ENCODE measurements at regions not wholly inside any gene's neighbourhood (a gene's known extent, or its start where the extent isn't known, plus 50 kb on each side); places are given as distances from the start of the nearest gene placed in this dataset.

GRCh38 chr18:38635709-38636430 is 1070.3 kb upstream of the CELF4 start:
- TF ChIP-seq CTCF (IDR thresholded peaks at IDR 0.05; ENCODE audit: low read depth, low read length, poor library complexity, severe bottlenecking), result no peak
- TF ChIP-seq EZH2phosphoT487 (IDR thresholded peaks at IDR 0.05; ENCODE audit: borderline replicate concordance, low read length), result no peak
- H3F3A ChIP-seq (ENCODE audit: control insufficient read depth, insufficient read depth), result no peaks in the 10 kb centered on the region
- no peaks in the 10 kb centered on the region for H3K36me3 ChIP-seq (ENCODE audit: control insufficient read depth, low read length)
- no peaks in the 10 kb centered on the region for H3K4me1 ChIP-seq (ENCODE audit: control insufficient read depth, low read length)
- H3K27ac ChIP-seq (ENCODE audit: low read depth, low read length), result no peak overlapping the region
- H4K20me1 ChIP-seq (ENCODE audit: control insufficient read depth, insufficient read depth, low read depth, low read length), result no peaks in the 10 kb centered on the region
- no peaks in the 10 kb centered on the region for H3K9me3 ChIP-seq (ENCODE audit: control insufficient read depth, insufficient read depth, low read length)
- no peak overlapping the region for H3K4me2 ChIP-seq (ENCODE audit: low read length)
- no peak overlapping the region for H3K4me3 ChIP-seq (ENCODE audit: low read length)
- H3K27me3 ChIP-seq (ENCODE audit: control insufficient read depth, low read length), result no peaks in the 10 kb centered on the region
- no peaks in the 10 kb centered on the region for H3K9me2 ChIP-seq (replicated peaks; ENCODE audit: control insufficient read depth, low read length)
- no peaks in the 10 kb centered on the region for H3K79me2 ChIP-seq (ENCODE audit: control insufficient read depth, low read length)

GRCh38 chr18:38634117-38634516 is 1068.5 kb upstream of the CELF4 start:
- Histone ChIP-seq H3K79me2 (ENCODE audit: control insufficient read depth, low read length) (no peaks in the 10 kb centered on the region), H3K27ac (ENCODE audit: low read depth, low read length) (no peak overlapping the region), H3K4me3 (ENCODE audit: low read length) (no peak overlapping the region), H3K27me3 (ENCODE audit: control insufficient read depth, low read length) (no peaks in the 10 kb centered on the region), H3K4me1 (ENCODE audit: control insufficient read depth, low read length) (no peaks in the 10 kb centered on the region), H3K9me2 (replicated peaks; ENCODE audit: control insufficient read depth, low read length) (no peaks in the 10 kb centered on the region), H3K4me2 (ENCODE audit: low read length) (no peak overlapping the region), H3K36me3 (ENCODE audit: control insufficient read depth, low read length) (no peaks in the 10 kb centered on the region), H3K9me3 (ENCODE audit: control insufficient read depth, insufficient read depth, low read length) (no peaks in the 10 kb centered on the region), H3F3A (ENCODE audit: control insufficient read depth, insufficient read depth) (no peaks in the 10 kb centered on the region), H4K20me1 (ENCODE audit: control insufficient read depth, insufficient read depth, low read depth, low read length) (no peaks in the 10 kb centered on the region)
- no peak for TF ChIP-seq EZH2phosphoT487 (IDR thresholded peaks at IDR 0.05; ENCODE audit: borderline replicate concordance, low read length)
- no peak for TF ChIP-seq CTCF (IDR thresholded peaks at IDR 0.05; ENCODE audit: low read depth, low read length, poor library complexity, severe bottlenecking)

- Histone ChIP-seq H3K4me3 (ENCODE audit: low read length) (no peak overlapping the region), H3K9me3 (ENCODE audit: control insufficient read depth, insufficient read depth, low read length) (no peaks in the 10 kb centered on the region), H3K9me2 (replicated peaks; ENCODE audit: control insufficient read depth, low read length) (no peaks in the 10 kb centered on the region), H3K4me2 (ENCODE audit: low read length) (no peak overlapping the region), H3K27ac (ENCODE audit: low read depth, low read length) (no peak overlapping the region), H3K4me1 (ENCODE audit: control insufficient read depth, low read length) (no peaks in the 10 kb centered on the region), H3K36me3 (ENCODE audit: control insufficient read depth, low read length) (no peaks in the 10 kb centered on the region), H3F3A (ENCODE audit: control insufficient read depth, insufficient read depth) (no peaks in the 10 kb centered on the region), H3K27me3 (ENCODE audit: control insufficient read depth, low read length) (no peaks in the 10 kb centered on the region), H3K79me2 (ENCODE audit: control insufficient read depth, low read length) (no peaks in the 10 kb centered on the region), H4K20me1 (ENCODE audit: control insufficient read depth, insufficient read depth, low read depth, low read length) (no peaks in the 10 kb centered on the region)
- no peak for TF ChIP-seq CTCF (IDR thresholded peaks at IDR 0.05; ENCODE audit: low read depth, low read length, poor library complexity, severe bottlenecking)
Measured at GRCh38 chr18:38633333-38633732, 1067.7 kb upstream of the CELF4 start.

All from DOHH2 (cell line).